ENCODE measurements at regions not wholly inside any gene's neighbourhood (a gene's known extent, or its start where the extent isn't known, plus 50 kb on each side); places are given as distances from the start of the nearest gene placed in this dataset.

DNA sequence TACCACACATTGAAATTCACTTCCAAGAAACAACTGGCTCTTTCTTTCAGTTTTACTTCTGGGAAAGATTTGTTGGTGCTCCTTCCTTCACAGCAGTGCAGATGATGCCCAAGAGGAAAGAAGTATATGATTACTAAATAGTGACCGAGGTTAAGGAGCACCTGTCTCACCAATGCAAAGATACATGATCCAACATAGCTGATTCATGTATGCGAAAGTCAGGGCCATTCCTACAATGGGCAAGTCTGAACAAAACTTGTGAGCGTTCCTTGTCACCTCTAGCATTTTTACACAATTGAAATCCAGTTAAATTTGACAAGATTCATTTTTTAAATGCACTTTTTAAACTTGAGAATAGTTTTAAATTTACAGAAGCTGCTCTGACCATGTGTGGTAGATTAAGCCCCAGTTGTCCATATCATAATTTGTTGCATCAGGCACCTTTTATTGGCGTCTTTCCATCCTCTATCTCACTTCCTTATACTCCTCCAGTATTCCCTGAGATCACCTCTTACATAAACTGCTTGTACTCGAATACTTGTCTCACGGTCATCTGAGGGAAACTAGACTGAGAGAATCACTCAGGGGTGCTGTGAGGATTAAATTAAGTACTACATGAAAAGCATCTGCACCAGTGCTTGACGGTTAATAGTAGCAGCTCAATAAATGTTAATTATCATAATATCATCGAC lies 438.8 kb upstream of the CDH20 start:
- no peak for DNase-seq (ENCODE audit: low read depth)
- in situ Hi-C loops (cut with HindIII; ENCODE audit: low sequenced_read_pairs): no loop called here

GRCh38 chr18:60895181-60895580 lies 438.0 kb upstream of the CDH20 start:
- in situ Hi-C loops (cut with HindIII; ENCODE audit: low sequenced_read_pairs): no loop called here
- TF ChIP-seq, protein P1, sequence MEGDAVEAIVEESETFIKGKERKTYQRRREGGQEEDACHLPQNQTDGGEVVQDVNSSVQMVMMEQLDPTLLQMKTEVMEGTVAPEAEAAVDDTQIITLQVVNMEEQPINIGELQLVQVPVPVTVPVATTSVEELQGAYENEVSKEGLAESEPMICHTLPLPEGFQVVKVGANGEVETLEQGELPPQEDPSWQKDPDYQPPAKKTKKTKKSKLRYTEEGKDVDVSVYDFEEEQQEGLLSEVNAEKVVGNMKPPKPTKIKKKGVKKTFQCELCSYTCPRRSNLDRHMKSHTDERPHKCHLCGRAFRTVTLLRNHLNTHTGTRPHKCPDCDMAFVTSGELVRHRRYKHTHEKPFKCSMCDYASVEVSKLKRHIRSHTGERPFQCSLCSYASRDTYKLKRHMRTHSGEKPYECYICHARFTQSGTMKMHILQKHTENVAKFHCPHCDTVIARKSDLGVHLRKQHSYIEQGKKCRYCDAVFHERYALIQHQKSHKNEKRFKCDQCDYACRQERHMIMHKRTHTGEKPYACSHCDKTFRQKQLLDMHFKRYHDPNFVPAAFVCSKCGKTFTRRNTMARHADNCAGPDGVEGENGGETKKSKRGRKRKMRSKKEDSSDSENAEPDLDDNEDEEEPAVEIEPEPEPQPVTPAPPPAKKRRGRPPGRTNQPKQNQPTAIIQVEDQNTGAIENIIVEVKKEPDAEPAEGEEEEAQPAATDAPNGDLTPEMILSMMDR (IDR thresholded peaks at IDR 0.05; ENCODE audit: low read depth, low read length, missing control alignments): no peak

More for the DNA sequence above, 438.8 kb upstream of the CDH20 start:
- no peak overlapping the region for H3K4me3 ChIP-seq (ENCODE audit: low read depth, low read length)
- TF ChIP-seq, protein P1 (IDR thresholded peaks at IDR 0.05; ENCODE audit: low read depth, low read length, missing control alignments): no peak

GRCh38 chr18:60898111-60898510 lies 435.1 kb upstream of the CDH20 start:
- H3K4me3 ChIP-seq (ENCODE audit: low read depth, low read length): no peak overlapping the region
- TF ChIP-seq, protein P1 (IDR thresholded peaks at IDR 0.05; ENCODE audit: low read depth, low read length, missing control alignments): no peak
- in situ Hi-C loops (cut with HindIII; ENCODE audit: low sequenced_read_pairs): no loop called here
- no peak for DNase-seq (ENCODE audit: low read depth)

More at GRCh38 chr18:60895181-60895580, 438.0 kb upstream of the CDH20 start:
- DNase-seq (ENCODE audit: low read depth): peak; percentile 6
- no peak overlapping the region for H3K4me3 ChIP-seq (ENCODE audit: low read depth, low read length)

GRCh38 chr18:60905699-60906098 lies 427.5 kb upstream of the CDH20 start:
- TF ChIP-seq, protein P1 (IDR thresholded peaks at IDR 0.05; ENCODE audit: low read depth, low read length, missing control alignments): no peak
- in situ Hi-C loops (cut with HindIII; ENCODE audit: low sequenced_read_pairs): no loop called here
- no peak for DNase-seq (ENCODE audit: low read depth)
- H3K4me3 ChIP-seq (ENCODE audit: low read depth, low read length): no peak overlapping the region

- peak; percentile 72 for DNase-seq (ENCODE audit: low read depth)
- in situ Hi-C loops (cut with HindIII; ENCODE audit: low sequenced_read_pairs): no loop called here
- H3K4me3 ChIP-seq (ENCODE audit: low read depth, low read length): no peak overlapping the region
- TF ChIP-seq, protein P1 (IDR thresholded peaks at IDR 0.05; ENCODE audit: low read depth, low read length, missing control alignments): no peak
Observed at GRCh38 chr18:60910534-60910933, 422.7 kb upstream of the CDH20 start.

DNA sequence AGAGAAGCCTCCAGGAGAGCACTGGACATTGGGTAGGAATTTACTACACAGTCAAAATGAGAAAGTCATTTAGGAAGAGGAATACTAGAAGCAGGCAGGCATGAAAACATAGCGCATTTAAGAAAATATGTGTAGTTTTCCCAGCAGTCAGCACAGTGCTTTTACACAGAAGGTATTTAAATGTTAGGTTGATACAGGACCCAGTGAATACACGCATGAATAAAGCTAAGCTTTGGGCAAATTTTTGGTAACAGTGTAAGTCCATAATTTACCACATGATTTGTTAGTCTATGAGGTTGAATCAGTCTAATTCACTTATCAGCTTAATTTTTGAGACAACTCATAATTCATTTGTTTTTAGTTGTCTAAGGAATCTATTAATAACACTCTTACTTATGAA lies 421.7 kb upstream of the CDH20 start:
- in situ Hi-C loops (cut with HindIII; ENCODE audit: low sequenced_read_pairs): no loop called here
- TF ChIP-seq, protein P1 (IDR thresholded peaks at IDR 0.05; ENCODE audit: low read depth, low read length, missing control alignments): no peak
- no peak for DNase-seq (ENCODE audit: low read depth)
- H3K4me3 ChIP-seq (ENCODE audit: low read depth, low read length): no peak overlapping the region

All from astrocyte of the cerebellum (primary cell).